ENCODE measurements at regions not wholly inside any gene's neighbourhood (a gene's known extent, or its start where the extent isn't known, plus 50 kb on each side); places are given as distances from the start of the nearest gene placed in this dataset.

GRCh38 chr22:44381761-44382115 lies 69.0 kb upstream of the SHISAL1 start (continued):
- TF ChIP-seq ZNF592 (IDR thresholded peaks at IDR 0.05) (no peak), NRF1 (conservative IDR thresholded peaks at IDR 0.05; ENCODE audit: low read depth, low read length) (no peak), SMC3 (IDR thresholded peaks at IDR 0.05; ENCODE audit: borderline replicate concordance, low read length) (no peak), BCL11A (IDR thresholded peaks at IDR 0.05; ENCODE audit: low read depth, low read length) (no peak), MXI1 (IDR thresholded peaks at IDR 0.05; ENCODE audit: low read depth, low read length) (no peak), KDM1A (IDR thresholded peaks at IDR 0.05; ENCODE audit: borderline replicate concordance) (no peak), MEF2A (IDR thresholded peaks at IDR 0.05; ENCODE audit: insufficient read depth, low read depth, low read length) (no peak)

- ATAC-seq = no peak
- ChIA-PET POLR2A (no interaction called here), RAD21 (ENCODE audit: unreplicated experiment) (no interaction called here), CTCF (no interaction called here), SMC1A (ENCODE audit: uncharacterized antibody, unreplicated experiment) (no interaction called here)
- in situ Hi-C loops (cut with MboI) = no loop called here
- Histone ChIP-seq H3K9ac (ENCODE audit: control insufficient read depth, insufficient read depth, low read length) (no peak overlapping the region), H4K20me1 (ENCODE audit: control insufficient read depth, insufficient read depth) (no peaks in the 10 kb centered on the region), H3K4me1 (ENCODE audit: control insufficient read depth, insufficient read depth, low read length) (no peaks in the 10 kb centered on the region), H3K79me2 (ENCODE audit: control insufficient read depth, insufficient read depth, low read length) (no peaks in the 10 kb centered on the region), H3K27ac (ENCODE audit: control insufficient read depth, insufficient read depth) (no peak overlapping the region), H3K36me3 (ENCODE audit: control insufficient read depth in 2 of 2, insufficient read depth in 2 of 2, low read length in 1 of 2) (no peaks in the 10 kb centered on the region), H3K9me3 (replicated peaks; ENCODE audit: control insufficient read depth, insufficient read depth, low read length) (no peaks in the 10 kb centered on the region; the same call in 2 of the 3 replicates), H2AFZ (ENCODE audit: control insufficient read depth, low read depth, low read length) (no peak overlapping the region), H3K4me3 (no peak overlapping the region), H3K27me3 (replicated peaks in 1 of 2; ENCODE audit: control insufficient read depth in 2 of 2, insufficient read depth in 2 of 2, low read length in 1 of 2) (peaks cover 0 to 5% of the 10 kb centered on the region in 2 experiments; a peak in 3 of 4 replicates), H3K4me2 (ENCODE audit: control insufficient read depth, insufficient read depth) (no peak overlapping the region)
- WGBS (ENCODE audit: insufficient coverage, insufficient replicate concordance, low lambda C conversion rate, missing lambda C conversion rate) = 47% methylated on average over 15 of the region's 15 CpGs
- no TSS peak for BruUV-seq (replicated peaks)
- intact Hi-C loops (cut with micrococcal nuclease; ENCODE audit: unreplicated experiment) = no loop called here
- FAIRE-seq = no peak
- DNase-seq (ENCODE audit: low read depth, low spot score) = no peak
- TF ChIP-seq SP1 (IDR thresholded peaks at IDR 0.05; ENCODE audit: low read depth, low read length) = no peak
- no peak for TF ChIP-seq RB1 (IDR thresholded peaks at IDR 0.05; ENCODE audit: borderline replicate concordance)
- no peak for TF ChIP-seq MEF2B (IDR thresholded peaks at IDR 0.05; ENCODE audit: partially characterized antibody, poor library complexity, severe bottlenecking)
- no peak for TF ChIP-seq NRF1 (conservative IDR thresholded peaks at IDR 0.05; ENCODE audit: low read depth, low read length)
- no peak for TF ChIP-seq ZBTB11 (CRISPR knock-in tag; IDR thresholded peaks at IDR 0.05)
- TF ChIP-seq PML (IDR thresholded peaks at IDR 0.05; ENCODE audit: low read length) = no peak
- TF ChIP-seq SREBF2 (IDR thresholded peaks at IDR 0.05; ENCODE audit: low read length) = no peak
Measured at GRCh38 chr22:44380756-44381486, 68.2 kb upstream of the SHISAL1 start.

All from GM12878 (cell line).